Stimulated activated naive CD8-positive, alpha-beta T cell treated with anti-CD3 and anti-CD28 coated beads, Interleukin-15, amount 100 ng/mL, for 72 hours (primary cell): ENCODE measurements at regions not wholly inside any gene's neighbourhood (a gene's known extent, or its start where the extent isn't known, plus 50 kb on each side); places are given as distances from the start of the nearest gene placed in this dataset.
"Not testable (repeated sequence)": the region's sequence is repeated elsewhere in the genome, so short reads cannot be mapped to it uniquely, and the experiment has no call there.

ENCODE experiments used
- ATAC-seq: fragments of 150-1000 bp; cut with Tn5 transposase; 2 replicates; pipeline ENCODE4 v1.10.0; 2021; ENCODE audit warnings: mild to moderate bottlenecking, moderate library complexity
- DNase-seq, 2 donors: peaks; one replicate each; pipeline ENCODE4 v3.0.0; 2021 to 2022
- H3K27ac Mint-ChIP-seq, 2 donors: one replicate each; pipeline ENCODE4 v1.8.0; 2022; ENCODE audit warnings: mild to moderate bottlenecking in 2 of 2, mixed read lengths in 2 of 2, moderate library complexity in 2 of 2
- H3K27me3 Mint-ChIP-seq: one replicate; pipeline ENCODE4 v1.8.0; 2022; ENCODE audit warnings: mixed read lengths
- H3K4me1 Mint-ChIP-seq: one replicate; pipeline ENCODE4 v1.8.0; 2022; ENCODE audit warnings: mild to moderate bottlenecking, mixed read lengths
- H3K4me3 Mint-ChIP-seq, 2 donors: one replicate each; pipeline ENCODE4 v1.8.0; 2022; ENCODE audit warnings: mild to moderate bottlenecking in 2 of 2, mixed read lengths in 2 of 2, moderate library complexity in 1 of 2
- H3K9me3 Mint-ChIP-seq, 2 donors: one replicate each; pipeline ENCODE4 v1.8.0; 2022; ENCODE audit warnings: mixed read lengths in 2 of 2

GRCh38 chr9:63450836-63451235 is 1834.2 kb downstream of the FOXD4L5 start:
- not testable (repeated sequence) for ATAC-seq, H3K4me1 Mint-ChIP-seq, H3K27me3 Mint-ChIP-seq, H3K9me3 Mint-ChIP-seq, H3K27ac Mint-ChIP-seq, H3K4me3 Mint-ChIP-seq
- DNase-seq: peak in 1 of 2 donors; percentile 6

- not testable (repeated sequence) for DNase-seq
Measured at GRCh38 chr9:63425123-63425522, 1859.9 kb downstream of the FOXD4L5 start.

GRCh38 chr9:63390897-63391296 is 1894.1 kb downstream of the FOXD4L5 start:
- H3K27ac Mint-ChIP-seq, H3K9me3 Mint-ChIP-seq, DNase-seq, H3K27me3 Mint-ChIP-seq, H3K4me3 Mint-ChIP-seq, H3K4me1 Mint-ChIP-seq, ATAC-seq: not testable (repeated sequence)

More at GRCh38 chr9:63425123-63425522, 1859.9 kb downstream of the FOXD4L5 start:
- not testable (repeated sequence) for H3K27ac Mint-ChIP-seq, H3K4me1 Mint-ChIP-seq, ATAC-seq, H3K4me3 Mint-ChIP-seq, H3K9me3 Mint-ChIP-seq, H3K27me3 Mint-ChIP-seq

DNA sequence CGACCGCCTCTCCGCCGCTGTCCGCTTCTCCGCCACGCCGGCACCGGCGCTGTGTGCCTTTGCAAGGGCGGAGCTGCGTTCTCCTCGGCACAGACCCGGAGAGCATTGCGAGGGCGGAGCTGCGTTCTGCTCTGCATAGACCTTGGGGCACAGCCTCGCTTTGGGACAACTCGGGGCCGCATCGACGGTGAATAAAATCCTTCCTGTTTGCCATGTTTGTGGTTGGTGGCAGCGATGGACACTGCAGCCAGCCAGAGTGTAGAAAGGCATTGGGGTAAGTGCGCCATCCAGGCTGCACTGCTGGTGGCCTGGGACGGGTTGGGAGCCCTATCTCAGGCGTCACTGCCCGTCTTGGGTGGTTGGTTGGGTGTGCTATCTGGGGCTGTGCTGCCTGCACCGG is 1899.5 kb downstream of the FOXD4L5 start:
- not testable (repeated sequence) for H3K9me3 Mint-ChIP-seq, ATAC-seq, H3K27me3 Mint-ChIP-seq, H3K4me1 Mint-ChIP-seq, DNase-seq, H3K27ac Mint-ChIP-seq
- H3K4me3 Mint-ChIP-seq: peak overlapping the region; percentile 59 to 66

GRCh38 chr9:63379864-63380263 is 1905.1 kb downstream of the FOXD4L5 start:
- H3K4me1 Mint-ChIP-seq, H3K27me3 Mint-ChIP-seq, ATAC-seq, DNase-seq, H3K9me3 Mint-ChIP-seq, H3K27ac Mint-ChIP-seq, H3K4me3 Mint-ChIP-seq: not testable (repeated sequence)

GRCh38 chr9:63354219-63354618 is 1930.8 kb downstream of the FOXD4L5 start:
- peak overlapping the region in 1 of 2 donors; percentile 34 for H3K4me3 Mint-ChIP-seq
- H3K4me1 Mint-ChIP-seq, DNase-seq, H3K27me3 Mint-ChIP-seq, ATAC-seq, H3K9me3 Mint-ChIP-seq: not testable (repeated sequence)
- peak overlapping the region; percentile 19 to 68 for H3K27ac Mint-ChIP-seq

GRCh38 chr9:63347347-63347746 is 1937.7 kb downstream of the FOXD4L5 start:
- not testable (repeated sequence) for H3K27ac Mint-ChIP-seq, H3K4me3 Mint-ChIP-seq, DNase-seq, H3K27me3 Mint-ChIP-seq, H3K9me3 Mint-ChIP-seq, ATAC-seq
- H3K4me1 Mint-ChIP-seq: peaks cover 13% of the 10 kb centered on the region

DNA sequence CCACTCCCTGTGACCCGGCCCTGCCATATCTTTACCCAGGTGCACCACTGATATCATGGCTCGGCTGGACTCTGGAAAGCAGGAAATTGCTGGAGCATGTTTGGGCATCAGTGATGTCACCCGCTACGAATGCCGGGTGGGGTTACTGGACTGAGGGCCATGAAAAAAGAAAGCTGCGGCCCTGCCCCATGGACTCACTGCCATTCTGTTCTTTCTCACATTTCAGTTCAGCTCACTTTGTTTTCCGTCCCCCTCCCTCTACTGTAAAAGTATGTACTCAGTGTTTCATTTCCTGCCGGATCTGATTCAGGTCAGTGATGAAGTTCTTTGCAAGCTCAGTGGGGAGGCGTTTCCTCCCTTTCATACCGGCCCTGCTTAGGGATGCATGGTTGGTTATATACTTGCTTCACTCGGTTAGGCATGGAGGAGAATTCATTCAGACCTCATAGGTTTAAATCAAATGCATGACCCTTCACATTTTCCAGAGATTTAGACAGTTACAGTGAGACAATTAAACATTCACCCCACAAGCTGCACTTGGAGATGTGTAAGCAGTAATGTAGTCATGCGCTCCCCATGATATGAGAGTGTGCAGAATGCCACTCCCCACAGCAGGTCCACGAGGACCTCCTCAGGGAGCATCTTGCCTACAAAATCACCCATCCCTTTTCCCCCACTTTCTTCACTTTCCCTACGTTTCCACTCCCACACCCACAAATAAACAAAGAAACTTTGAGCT is 1938.5 kb downstream of the FOXD4L5 start:
- not testable (repeated sequence) for H3K9me3 Mint-ChIP-seq, ATAC-seq, H3K27me3 Mint-ChIP-seq
- peaks cover 13% of the 10 kb centered on the region for H3K4me1 Mint-ChIP-seq
- peak overlapping the region in 1 of 2 donors; percentile 59 for H3K27ac Mint-ChIP-seq
- peak in 1 of 2 donors; percentile 30 for DNase-seq
- peak overlapping the region; percentile 22 to 60 for H3K4me3 Mint-ChIP-seq

DNA sequence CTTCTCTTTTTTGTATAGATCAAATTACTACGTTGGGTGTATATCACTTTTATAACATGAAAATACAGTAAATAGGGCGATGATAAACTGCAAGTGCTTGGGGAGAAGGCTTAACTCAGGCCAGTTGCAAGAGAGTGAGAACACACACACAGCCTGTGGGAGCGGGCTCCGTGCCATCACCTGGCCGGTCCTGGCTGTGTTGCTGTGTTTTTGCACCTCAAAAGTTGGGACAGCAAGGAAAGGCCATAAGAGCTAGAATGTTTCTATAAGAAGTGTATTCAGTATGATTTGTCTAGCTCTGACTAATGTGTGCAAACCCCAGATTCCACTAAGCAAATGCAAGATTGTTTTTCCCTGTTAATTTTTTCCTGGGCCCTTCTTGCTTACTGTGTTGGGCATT is 1940.6 kb downstream of the FOXD4L5 start:
- ATAC-seq, H3K9me3 Mint-ChIP-seq, H3K27me3 Mint-ChIP-seq, H3K4me3 Mint-ChIP-seq, H3K27ac Mint-ChIP-seq, DNase-seq: not testable (repeated sequence)
- peaks cover 13% of the 10 kb centered on the region for H3K4me1 Mint-ChIP-seq

DNA sequence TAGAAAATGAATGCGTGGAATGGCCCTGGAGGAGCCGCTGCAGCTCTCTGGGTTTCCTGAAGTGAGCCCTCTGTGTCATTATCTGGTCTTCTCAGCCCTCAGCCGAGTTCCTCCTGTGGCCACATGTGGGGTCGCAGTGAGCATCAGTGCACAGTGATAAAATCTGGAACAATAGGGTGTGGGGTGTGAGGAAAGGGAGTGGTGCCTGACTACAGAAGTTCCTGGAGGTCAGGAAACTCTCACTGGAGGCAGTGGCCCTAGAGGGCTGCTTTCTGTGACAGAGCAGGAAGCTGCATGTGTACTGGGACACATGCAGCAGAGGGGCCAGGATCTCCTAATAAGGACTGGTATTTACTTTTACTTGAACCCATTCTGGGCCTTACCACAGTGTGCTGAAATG is 1942.5 kb downstream of the FOXD4L5 start:
- not testable (repeated sequence) for DNase-seq, H3K4me3 Mint-ChIP-seq, H3K27me3 Mint-ChIP-seq, ATAC-seq, H3K9me3 Mint-ChIP-seq, H3K27ac Mint-ChIP-seq
- peaks cover 24% of the 10 kb centered on the region for H3K4me1 Mint-ChIP-seq

- not testable (repeated sequence) for H3K9me3 Mint-ChIP-seq, ATAC-seq, DNase-seq, H3K27me3 Mint-ChIP-seq
- H3K4me3 Mint-ChIP-seq: peak overlapping the region in 1 of 2 donors; percentile 53
- H3K4me1 Mint-ChIP-seq: peaks cover 12% of the 10 kb centered on the region
- peak overlapping the region in 1 of 2 donors; percentile 94 for H3K27ac Mint-ChIP-seq
Measured at GRCh38 chr9:63337899-63338604, 1947.0 kb downstream of the FOXD4L5 start.

DNA sequence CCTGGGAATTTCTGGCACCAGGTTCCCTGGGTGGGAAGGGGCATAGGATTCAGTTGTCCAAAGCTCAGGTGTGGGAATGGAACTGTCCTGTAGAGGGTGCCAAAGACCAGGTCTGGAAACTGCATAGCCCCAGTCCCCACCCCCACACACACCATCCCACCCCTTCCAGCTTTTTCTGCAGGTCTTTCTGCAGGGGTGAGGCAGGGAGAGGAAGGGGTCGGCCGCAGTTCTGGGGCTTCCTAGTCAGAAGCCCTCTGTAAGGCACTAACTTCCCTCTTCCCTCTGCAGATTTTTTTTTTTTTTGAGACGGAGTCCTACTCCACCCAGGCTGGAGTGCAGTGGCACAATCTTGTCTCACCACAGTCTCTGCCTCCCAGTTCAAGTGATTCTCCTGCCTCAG is 1949.7 kb downstream of the FOXD4L5 start:
- not testable (repeated sequence) for H3K27me3 Mint-ChIP-seq, H3K4me3 Mint-ChIP-seq, DNase-seq, H3K9me3 Mint-ChIP-seq, H3K27ac Mint-ChIP-seq, ATAC-seq
- H3K4me1 Mint-ChIP-seq: peaks cover 12% of the 10 kb centered on the region

DNA sequence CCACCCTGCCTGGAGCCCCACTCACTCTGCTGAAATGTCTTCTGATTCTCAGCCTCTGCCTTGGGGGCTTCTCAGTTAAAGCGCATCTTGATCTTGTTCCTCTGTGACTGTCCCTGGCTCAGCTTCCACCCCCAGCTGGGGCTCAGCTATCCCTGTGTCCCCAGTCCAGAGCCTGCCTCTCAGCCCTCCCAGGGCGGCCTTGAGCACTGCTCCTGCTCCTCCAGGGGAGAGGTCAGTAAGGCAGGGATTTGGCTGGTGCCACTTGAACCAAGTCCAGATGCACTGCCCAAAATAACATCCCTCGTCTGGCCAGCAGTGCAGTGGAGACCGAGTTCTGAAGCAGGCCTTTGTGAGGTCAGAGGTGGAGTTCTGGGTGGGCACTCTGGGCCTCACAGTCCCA is 1950.8 kb downstream of the FOXD4L5 start:
- not testable (repeated sequence) for H3K9me3 Mint-ChIP-seq, ATAC-seq, H3K4me3 Mint-ChIP-seq, H3K27me3 Mint-ChIP-seq, H3K27ac Mint-ChIP-seq, H3K4me1 Mint-ChIP-seq, DNase-seq

GRCh38 chr9:63333083-63333482 is 1951.9 kb downstream of the FOXD4L5 start:
- not testable (repeated sequence) for H3K4me1 Mint-ChIP-seq, H3K27me3 Mint-ChIP-seq, DNase-seq, H3K9me3 Mint-ChIP-seq, ATAC-seq, H3K27ac Mint-ChIP-seq, H3K4me3 Mint-ChIP-seq

GRCh38 chr9:63328313-63328712 is 1956.7 kb downstream of the FOXD4L5 start:
- H3K4me1 Mint-ChIP-seq, ATAC-seq, DNase-seq, H3K27ac Mint-ChIP-seq, H3K9me3 Mint-ChIP-seq, H3K27me3 Mint-ChIP-seq, H3K4me3 Mint-ChIP-seq: not testable (repeated sequence)

DNA sequence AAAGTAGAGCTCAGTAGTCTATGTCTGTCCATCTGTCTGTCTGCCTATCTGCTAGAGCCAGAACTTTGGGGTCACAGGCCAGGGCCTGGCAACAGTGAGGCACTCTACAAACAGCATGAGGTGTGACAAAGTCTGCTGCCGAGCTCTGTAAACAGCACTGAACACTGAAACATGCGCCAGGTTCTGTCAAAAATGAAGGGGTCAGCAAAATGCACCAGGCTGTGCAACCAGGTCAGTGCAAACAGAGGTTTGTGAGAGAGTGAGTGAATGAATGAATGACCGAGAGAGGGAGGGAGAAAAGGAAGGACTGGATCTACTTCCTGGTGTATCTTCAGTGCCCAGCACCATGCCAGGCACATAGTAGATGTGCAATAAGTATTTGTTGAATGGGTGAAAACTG is 1957.8 kb downstream of the FOXD4L5 start:
- H3K4me3 Mint-ChIP-seq, ATAC-seq, H3K4me1 Mint-ChIP-seq, H3K27me3 Mint-ChIP-seq, H3K9me3 Mint-ChIP-seq, DNase-seq: not testable (repeated sequence)
- peak overlapping the region in 1 of 2 donors; percentile 19 for H3K27ac Mint-ChIP-seq
